Esophagus muscularis mucosa (tissue), 3 donors: ENCODE measurements at regions not wholly inside any gene's neighbourhood (a gene's known extent, or its start where the extent isn't known, plus 50 kb on each side); places are given as distances from the start of the nearest gene placed in this dataset.

Source experiments
- CTCF ChIP-seq, 3 experiments: fragments of 200-600 bp in 2 of 3; fragments of 450-650 bp in 1 of 3; sonication (generic) in 2 of 3; IDR thresholded peaks; one replicate each; pipeline ENCODE4 v1.5.1; 2017 to 2019; ENCODE audit warnings: antibody characterized with exemption in 3 of 3, mild to moderate bottlenecking in 2 of 3, moderate library complexity in 1 of 3
- POLR2AphosphoS5 ChIP-seq, 2 donors: sonication (generic); formaldehyde crosslinking; IDR thresholded peaks; one replicate each; pipeline ENCODE4 v1.6.1; 2017; ENCODE audit warnings: antibody characterized with exemption in 2 of 2

GRCh38 chr3:194941360-194941955 is 255.8 kb downstream of the FAM43A start:
- no peak for TF ChIP-seq CTCF (IDR thresholded peaks at IDR 0.05)
- no peak for TF ChIP-seq POLR2AphosphoS5 (IDR thresholded peaks at IDR 0.05)
